WTC11 (cell line): ENCODE measurements at regions not wholly inside any gene's neighbourhood (a gene's known extent, or its start where the extent isn't known, plus 50 kb on each side); places are given as distances from the start of the nearest gene placed in this dataset.
A peak's percentile ranks its signal among the peaks of the same experiment; 100 is the strongest.

Experiments
- ATAC-seq: fragments of 200-7000 bp; cut with Tn5 transposase; 2 replicates; pipeline ENCODE4 v1.10.0; 2021; ENCODE audit warnings: mild to moderate bottlenecking, moderate library complexity
- CTCF ChIA-PET: fragments of 300-600 bp; sonication (Branson Sonifier 250); formaldehyde crosslinking; loops from one replicate; lab custom pipeline; 2021; ENCODE audit warnings: antibody characterized with exemption; lab: Charles Lee
- POLR2A ChIA-PET: fragments of 350-600 bp; sonication (Branson Sonifier 250); formaldehyde crosslinking; loops from one replicate; lab custom pipeline; 2021; ENCODE audit warnings: antibody characterized with exemption; lab: Charles Lee
- DNase-seq: peaks from one replicate; pipeline ENCODE4 v3.0.0; 2021; ENCODE audit warnings: low spot score
- H3K27ac Mint-ChIP-seq: 2 replicates; pipeline ENCODE4 v1.8.0; 2021; ENCODE audit warnings: mixed read lengths
- H3K27me3 Mint-ChIP-seq: 2 replicates; pipeline ENCODE4 v1.8.0; 2021; ENCODE audit warnings: low read depth, mild to moderate bottlenecking, moderate library complexity, mixed read lengths
- H3K36me3 Mint-ChIP-seq: 2 replicates; pipeline ENCODE4 v1.8.0; 2021; ENCODE audit warnings: mixed read lengths
- H3K4me1 Mint-ChIP-seq: 2 replicates; pipeline ENCODE4 v1.8.0; 2022; ENCODE audit warnings: mixed read lengths
- H3K4me3 Mint-ChIP-seq: 2 replicates; pipeline ENCODE4 v1.8.0; 2021; ENCODE audit warnings: mild to moderate bottlenecking, moderate library complexity, mixed read lengths
- H3K9me3 Mint-ChIP-seq: 2 replicates; pipeline ENCODE4 v1.8.0; 2021; ENCODE audit warnings: mixed read lengths
- ATF2 ChIP-seq: sonication (generic); formaldehyde crosslinking; IDR thresholded peaks from 2 replicates; pipeline ENCODE4 v1.8.1; 2022; ENCODE audit warnings: low read depth, missing genetic modification reagents, borderline replicate concordance
- CBFB ChIP-seq: sonication (generic); formaldehyde crosslinking; IDR thresholded peaks from 2 replicates; pipeline ENCODE4 v1.8.1; 2022; ENCODE audit warnings: mild to moderate bottlenecking, low read depth, missing genetic modification reagents
- CREB1 ChIP-seq: sonication (generic); formaldehyde crosslinking; IDR thresholded peaks from 2 replicates; pipeline ENCODE4 v1.8.0; 2023; ENCODE audit warnings: mild to moderate bottlenecking, missing genetic modification reagents
- CREM ChIP-seq: sonication (generic); formaldehyde crosslinking; IDR thresholded peaks from 2 replicates; pipeline ENCODE4 v1.8.1; 2022; ENCODE audit warnings: mild to moderate bottlenecking, missing genetic modification reagents, moderate library complexity
- ELF4 ChIP-seq: sonication (generic); formaldehyde crosslinking; IDR thresholded peaks from 2 replicates; pipeline ENCODE4 v1.8.1; 2022; ENCODE audit warnings: low read depth, mild to moderate bottlenecking, moderate library complexity, missing genetic modification reagents
- JAZF1 ChIP-seq: fragments of 250-450 bp; sonication (Bioruptor Pico); IDR thresholded peaks from 2 replicates; pipeline ENCODE4 v1.9.0; 2021; ENCODE audit warnings: moderate library complexity, mild to moderate bottlenecking, inconsistent platforms
- MAX ChIP-seq: sonication (generic); formaldehyde crosslinking; IDR thresholded peaks from 2 replicates; pipeline ENCODE4 v1.8.0; 2022; ENCODE audit warnings: mild to moderate bottlenecking, missing genetic modification reagents
- MXD4 ChIP-seq: fragments of 250-450 bp; sonication (Bioruptor Pico); IDR thresholded peaks from 2 replicates; pipeline ENCODE4 v1.8.0; 2021; ENCODE audit warnings: mild to moderate bottlenecking, moderate library complexity, borderline replicate concordance
- PREB ChIP-seq: sonication (generic); formaldehyde crosslinking; IDR thresholded peaks from 2 replicates; pipeline ENCODE4 v1.8.1; 2022; ENCODE audit warnings: mild to moderate bottlenecking, missing genetic modification reagents, moderate library complexity, borderline replicate concordance
- SP1 ChIP-seq: sonication (generic); formaldehyde crosslinking; conservative IDR thresholded peaks from 2 replicates; pipeline ENCODE4 v1.8.1; 2022; ENCODE audit warnings: missing genetic modification reagents
- USF2 ChIP-seq: sonication (generic); formaldehyde crosslinking; IDR thresholded peaks from 2 replicates; pipeline ENCODE4 v1.8.1; 2023; ENCODE audit warnings: mild to moderate bottlenecking, missing genetic modification reagents, moderate library complexity
- ZNF532 ChIP-seq: fragments of 250-450 bp; sonication (Bioruptor Pico); IDR thresholded peaks from 2 replicates; pipeline ENCODE4 v1.9.0; 2021; ENCODE audit warnings: mild to moderate bottlenecking, borderline replicate concordance

- ATAC-seq: no peak
- POLR2A ChIA-PET: no interaction called here
- H3K27me3 Mint-ChIP-seq: no peaks in the 10 kb centered on the region
Observed at GRCh38 chr2:136226903-136227302, 109.0 kb upstream of the CXCR4 start.

GRCh38 chr2:136225950-136226835, 108.2 kb upstream of the CXCR4 start:
- Mint-ChIP-seq H3K27ac (no peak overlapping the region), H3K4me3 (no peak overlapping the region), H3K36me3 (0 out of 2 replicates have a peak, but pooled peaks cover 6% of the 10 kb centered on the region), H3K9me3 (peaks cover 10% of the 10 kb centered on the region)
- DNase-seq (no peak), ATAC-seq (peak; percentile 51)
- ChIA-PET CTCF (interaction anchor here (0.5 to 1.3 kb wide), 2 partner anchors 348 to 429 kb away, joined by 3 to 4 read pairs; no protein-coding TSS in a partner anchor), POLR2A (no interaction called here)
- TF ChIP-seq CREM (CRISPR knock-in tag) (no peak), ZNF532 (CRISPR knock-in tag) (no peak), PREB (CRISPR knock-in tag) (no peak), CBFB (CRISPR knock-in tag) (no peak), USF2 (CRISPR knock-in tag) (no peak), JAZF1 (CRISPR knock-in tag) (no peak), ATF2 (CRISPR knock-in tag) (no peak)
- TF ChIP-seq, all 79 proteins: peak for 0
- H3K27me3 Mint-ChIP-seq: no peaks in the 10 kb centered on the region
- H3K4me1 Mint-ChIP-seq: peaks cover 13% of the 10 kb centered on the region

More at GRCh38 chr2:136226903-136227302, 109.0 kb upstream of the CXCR4 start:
- peaks cover 13% of the 10 kb centered on the region for H3K4me1 Mint-ChIP-seq
- peaks cover 10% of the 10 kb centered on the region for H3K9me3 Mint-ChIP-seq
- no peak for DNase-seq
- no peak overlapping the region for H3K4me3 Mint-ChIP-seq
- H3K27ac Mint-ChIP-seq: no peak overlapping the region
- CTCF ChIA-PET: no interaction called here
- 0 out of 2 replicates have a peak, but pooled peaks cover 6% of the 10 kb centered on the region for H3K36me3 Mint-ChIP-seq
- TF ChIP-seq MXD4 (no peak), MAX (CRISPR knock-in tag) (no peak), SP1 (CRISPR knock-in tag) (no peak), CREB1 (CRISPR knock-in tag) (no peak), CBFB (CRISPR knock-in tag) (no peak), JAZF1 (CRISPR knock-in tag) (no peak), ELF4 (CRISPR knock-in tag) (no peak)
